Thymus (tissue), 11 donors: ENCODE measurements at regions not wholly inside any gene's neighbourhood (a gene's known extent, or its start where the extent isn't known, plus 50 kb on each side); places are given as distances from the start of the nearest gene placed in this dataset.

Experiments
- DNase-seq, 9 donors: peaks; one replicate each; pipeline ENCODE4 v3.0.0-alpha.2; 2013; ENCODE audit warnings: low spot score in 9 of 9, low read depth in 6 of 9, missing footprints in 1 of 9
- H3K27ac ChIP-seq, 2 donors: one replicate each; pipeline ENCODE4 v1.5.1; 2013; ENCODE audit warnings: control low read depth in 1 of 2, low read depth in 1 of 2, low read length in 1 of 2, mild to moderate bottlenecking in 1 of 2, moderate library complexity in 1 of 2
- H3K27me3 ChIP-seq, 2 donors: one replicate each; pipeline ENCODE4 v1.5.1; 2013; ENCODE audit warnings: low read length in 1 of 2; ENCODE audit not compliant: control insufficient read depth in 2 of 2, insufficient read depth in 1 of 2
- H3K36me3 ChIP-seq, 2 donors: one replicate each; pipeline ENCODE4 v1.5.1; 2013; ENCODE audit warnings: low read length in 1 of 2, mild to moderate bottlenecking in 1 of 2, moderate library complexity in 1 of 2; ENCODE audit not compliant: control insufficient read depth in 2 of 2, insufficient read depth in 2 of 2
- H3K4me1 ChIP-seq, 2 donors: one replicate each; pipeline ENCODE4 v1.5.1; 2013; ENCODE audit warnings: low read length in 2 of 2; ENCODE audit not compliant: control insufficient read depth in 2 of 2, insufficient read depth in 2 of 2
- H3K4me3 ChIP-seq, 2 donors: one replicate each; pipeline ENCODE4 v1.5.1; 2013; ENCODE audit warnings: low read length in 2 of 2, control low read depth in 1 of 2, mild to moderate bottlenecking in 1 of 2
- H3K9me3 ChIP-seq, 2 donors: one replicate each; pipeline ENCODE4 v1.5.1; 2013; ENCODE audit warnings: low read length in 1 of 2, mild to moderate bottlenecking in 1 of 2; ENCODE audit not compliant: control insufficient read depth in 2 of 2, insufficient read depth in 1 of 2
- WGBS: extraction: QIAGEN DNeasy Blood & Tissue Kit; methylation state at CpG from one replicate; pipeline ENCODE4 v1.1.7; 2013; 5-methylcytosine and 5-hydroxymethylcytosine counted together
- donor health status: healthy.

DNA sequence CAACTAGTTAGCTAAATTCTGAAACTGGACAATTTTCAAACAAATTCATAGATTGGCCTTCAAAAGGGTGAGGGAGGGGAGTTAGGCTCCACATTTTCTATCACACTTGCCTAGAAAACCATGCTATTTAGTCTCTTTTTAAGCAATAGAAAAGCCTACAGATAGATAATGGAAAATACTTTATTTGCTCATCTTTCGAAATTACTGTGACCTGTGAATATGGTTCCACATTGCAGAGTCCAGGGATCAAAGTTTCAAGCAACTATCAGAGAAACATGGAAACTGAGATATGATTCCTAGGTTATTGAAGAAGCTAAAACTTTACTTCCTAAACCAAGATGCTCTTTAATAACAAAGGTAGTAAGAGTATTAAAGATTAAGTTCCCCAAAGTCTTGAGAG is 176.6 kb upstream of the NECTIN3 start:
- Histone ChIP-seq H3K27me3 (no peaks in the 10 kb centered on the region), H3K36me3 (no peaks in the 10 kb centered on the region), H3K27ac (no peak overlapping the region), H3K9me3 (no peaks in the 10 kb centered on the region), H3K4me1 (no peaks in the 10 kb centered on the region), H3K4me3 (no peak overlapping the region)
- WGBS, result 93% methylated on average over 1 of the region's 1 CpG
- DNase-seq, result no peak

DNA sequence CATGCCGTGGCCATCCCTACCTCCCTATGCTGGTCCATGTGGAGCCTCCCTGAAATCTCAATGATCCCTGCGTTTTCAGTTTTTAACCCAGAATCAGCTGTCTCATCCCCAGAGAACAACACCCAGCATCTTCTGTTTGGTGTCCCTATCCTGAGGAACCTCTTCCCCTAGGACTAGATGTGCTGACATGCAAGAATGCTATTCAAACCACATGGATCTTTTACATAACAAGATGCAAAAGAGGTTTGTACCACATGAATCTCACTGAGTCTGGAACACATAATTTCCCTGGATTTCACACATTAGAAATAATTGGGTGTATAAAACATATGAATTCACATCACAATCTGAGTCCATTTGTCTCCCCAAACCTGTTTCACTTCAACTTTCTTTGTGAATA is 174.6 kb upstream of the NECTIN3 start:
- Histone ChIP-seq H3K27me3 (no peaks in the 10 kb centered on the region), H3K9me3 (no peaks in the 10 kb centered on the region), H3K36me3 (no peaks in the 10 kb centered on the region), H3K4me1 (no peaks in the 10 kb centered on the region), H3K4me3 (no peak overlapping the region), H3K27ac (no peak overlapping the region)
- WGBS, result 79% methylated on average over 2 of the region's 2 CpGs
- DNase-seq, result no peak

DNA sequence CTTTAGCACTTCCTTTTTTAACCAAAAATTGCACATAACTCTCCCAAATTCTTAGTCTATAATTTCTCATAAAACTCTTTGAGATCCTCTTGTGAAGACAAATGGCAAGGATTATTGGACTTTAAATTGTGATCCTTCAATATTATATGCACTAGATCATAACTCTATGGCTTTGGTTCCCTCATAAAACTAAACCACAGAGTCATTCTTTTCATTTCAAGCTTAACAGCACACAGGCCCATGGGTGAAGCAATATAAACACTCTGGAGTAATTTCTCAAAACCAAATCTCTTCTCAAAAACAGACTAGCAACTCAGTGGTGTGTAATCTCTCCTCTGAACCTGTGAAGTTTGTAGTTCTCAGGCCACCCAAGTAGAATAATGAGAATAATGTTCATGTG is 171.0 kb upstream of the NECTIN3 start:
- Histone ChIP-seq H3K36me3 (no peaks in the 10 kb centered on the region), H3K9me3 (no peaks in the 10 kb centered on the region), H3K4me1 (no peaks in the 10 kb centered on the region), H3K27ac (no peak overlapping the region), H3K4me3 (no peak overlapping the region), H3K27me3 (no peaks in the 10 kb centered on the region)
- no peak for DNase-seq

DNA sequence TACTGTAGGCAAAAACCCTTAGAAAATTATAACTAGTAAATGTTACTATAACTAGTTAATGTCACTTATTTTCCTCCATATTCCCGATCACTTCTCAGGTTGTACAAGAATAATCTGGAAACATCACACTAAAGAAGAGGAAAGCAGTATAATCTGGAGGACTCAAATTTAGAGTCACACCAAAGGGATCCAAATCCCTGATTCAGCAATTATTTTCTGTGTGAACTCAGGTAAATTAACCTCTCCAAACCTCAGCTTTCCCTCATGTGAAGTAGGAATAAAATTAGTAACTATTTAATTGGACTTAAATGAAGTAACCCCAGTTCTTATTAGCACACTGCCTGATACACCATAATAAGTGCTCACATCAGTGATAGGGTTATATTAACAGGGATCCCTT is 170.1 kb upstream of the NECTIN3 start:
- WGBS, result 92% methylated on average over 1 of the region's 1 CpG
- Histone ChIP-seq H3K9me3 (no peaks in the 10 kb centered on the region), H3K27me3 (no peaks in the 10 kb centered on the region), H3K27ac (no peak overlapping the region), H3K4me3 (no peak overlapping the region), H3K36me3 (no peaks in the 10 kb centered on the region), H3K4me1 (no peaks in the 10 kb centered on the region)
- DNase-seq, result no peak

DNA sequence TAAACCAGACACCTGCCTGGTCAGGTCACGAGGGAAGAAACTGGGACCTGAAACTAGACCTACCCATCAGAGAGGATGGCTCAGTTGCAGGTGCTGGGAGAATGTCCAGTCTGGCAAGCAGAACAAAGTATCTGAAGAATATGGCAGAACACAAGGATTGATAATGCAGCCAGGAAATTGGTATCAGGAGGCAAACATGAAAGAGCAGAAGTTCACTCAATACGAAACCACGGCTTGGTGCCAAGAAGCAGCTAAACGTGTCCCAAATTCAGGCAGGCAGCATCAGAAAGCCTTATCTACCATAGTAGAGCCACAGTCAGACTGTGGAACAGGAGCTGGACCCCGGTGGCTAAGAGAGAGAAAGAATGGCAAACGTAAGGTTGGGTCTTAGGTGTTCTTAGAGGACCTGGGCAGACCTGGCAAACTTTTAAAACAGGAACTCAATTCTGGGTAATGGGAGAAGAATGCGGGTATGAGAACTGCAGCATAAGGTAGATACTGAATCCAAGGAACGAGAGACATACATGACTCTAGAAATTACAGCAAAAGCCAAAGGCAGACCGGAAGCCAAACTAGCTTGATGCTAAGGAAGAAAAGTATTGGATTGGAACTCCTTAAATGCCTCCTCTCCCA is 169.0 kb upstream of the NECTIN3 start:
- 92% methylated on average over 9 of the region's 9 CpGs for WGBS

DNA sequence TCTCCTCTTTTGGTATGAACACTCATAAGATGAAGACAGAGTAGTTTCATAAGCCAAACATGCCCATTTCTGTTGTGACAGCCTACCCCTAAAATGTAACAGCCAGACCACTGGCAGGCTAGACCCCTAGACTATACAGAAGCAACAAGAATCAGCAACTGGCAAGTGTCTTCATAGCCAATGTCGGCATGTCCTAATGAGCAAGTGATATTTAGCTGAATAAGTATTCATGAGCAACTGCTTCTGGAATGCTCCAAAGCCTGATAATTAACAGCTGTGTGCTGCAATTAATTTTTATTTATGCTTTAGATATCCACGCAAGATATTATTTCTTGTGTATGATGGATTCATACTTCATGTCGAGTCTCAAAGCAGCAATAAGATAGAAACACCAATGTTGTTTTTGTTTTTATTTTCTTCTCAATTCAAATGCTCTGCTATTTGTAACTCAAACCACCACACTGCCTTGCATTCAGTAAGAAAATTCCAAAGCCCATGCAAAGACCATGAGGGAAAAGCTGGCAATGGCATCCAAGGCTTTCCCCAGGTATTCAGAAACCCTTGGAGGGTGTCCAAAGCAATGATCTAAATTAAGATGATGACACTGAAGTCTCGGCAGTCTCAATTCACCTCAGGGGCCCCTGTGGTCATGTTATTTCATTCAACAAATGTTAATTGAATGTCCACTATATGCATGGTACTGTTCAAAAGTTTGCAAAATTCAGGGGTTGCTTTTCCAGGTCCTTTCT is 167.7 kb upstream of the NECTIN3 start:
- no peak for DNase-seq
- Histone ChIP-seq H3K4me1 (no peaks in the 10 kb centered on the region), H3K9me3 (no peaks in the 10 kb centered on the region), H3K27me3 (no peaks in the 10 kb centered on the region), H3K27ac (no peak overlapping the region), H3K4me3 (no peak overlapping the region), H3K36me3 (no peaks in the 10 kb centered on the region)
- 95% methylated on average over 4 of the region's 4 CpGs for WGBS

More for the DNA sequence above, 169.0 kb upstream of the NECTIN3 start:
- no peaks in the 10 kb centered on the region for H3K36me3 ChIP-seq
- no peak overlapping the region for H3K4me3 ChIP-seq
- H3K4me1 ChIP-seq, result no peaks in the 10 kb centered on the region
- H3K27me3 ChIP-seq, result no peaks in the 10 kb centered on the region
- H3K9me3 ChIP-seq, result no peaks in the 10 kb centered on the region
- no peak for DNase-seq
- no peak overlapping the region for H3K27ac ChIP-seq

DNA sequence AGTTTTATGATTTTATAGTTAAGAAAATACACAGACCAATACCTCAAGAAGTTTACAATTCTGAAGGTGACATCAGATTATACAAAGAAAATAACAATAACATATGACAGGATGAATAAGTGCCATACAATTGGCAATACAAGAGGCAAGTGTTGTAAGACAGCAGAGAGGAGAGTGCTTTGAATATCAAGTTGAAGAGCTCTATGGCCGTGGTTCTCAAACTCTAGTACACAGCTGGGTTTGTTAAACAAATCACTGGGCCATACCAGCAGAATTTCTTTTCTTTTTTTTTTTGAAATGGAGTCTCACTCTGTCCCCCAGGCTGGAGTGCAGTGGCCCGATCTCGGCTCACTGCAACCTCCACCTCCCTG is 167.1 kb upstream of the NECTIN3 start:
- no peak overlapping the region for H3K27ac ChIP-seq
- DNase-seq, result no peak
- H3K4me1 ChIP-seq, result no peaks in the 10 kb centered on the region
- WGBS, result 90% methylated on average over 3 of the region's 3 CpGs
- no peaks in the 10 kb centered on the region for H3K9me3 ChIP-seq
- H3K27me3 ChIP-seq, result no peaks in the 10 kb centered on the region
- no peak overlapping the region for H3K4me3 ChIP-seq
- H3K36me3 ChIP-seq, result no peaks in the 10 kb centered on the region

DNA sequence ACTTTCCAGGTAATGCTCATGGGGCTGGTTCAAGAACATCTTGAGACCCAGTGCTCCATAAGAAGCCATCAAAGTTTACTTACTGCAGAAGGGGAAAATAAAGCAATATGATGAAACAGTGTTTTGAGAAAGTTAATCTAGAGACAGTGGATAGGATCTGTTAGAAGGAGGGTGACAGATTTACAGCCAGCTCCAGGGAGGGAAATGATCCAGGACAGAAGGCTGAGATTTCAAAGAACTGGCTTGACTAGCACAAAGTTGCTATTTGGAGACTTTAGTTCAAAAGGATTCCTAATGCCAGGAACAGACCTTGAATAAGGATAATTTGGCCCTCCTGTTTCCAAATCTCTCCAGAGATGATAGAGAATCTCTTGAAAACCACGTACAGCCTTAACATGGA is 166.5 kb upstream of the NECTIN3 start:
- WGBS, result 94% methylated on average over 1 of the region's 1 CpG
- H3K9me3 ChIP-seq, result no peaks in the 10 kb centered on the region
- H3K27me3 ChIP-seq, result no peaks in the 10 kb centered on the region
- DNase-seq, result no peak
- H3K36me3 ChIP-seq, result no peaks in the 10 kb centered on the region
- H3K4me3 ChIP-seq, result no peak overlapping the region
- H3K4me1 ChIP-seq, result no peaks in the 10 kb centered on the region
- no peak overlapping the region for H3K27ac ChIP-seq

DNA sequence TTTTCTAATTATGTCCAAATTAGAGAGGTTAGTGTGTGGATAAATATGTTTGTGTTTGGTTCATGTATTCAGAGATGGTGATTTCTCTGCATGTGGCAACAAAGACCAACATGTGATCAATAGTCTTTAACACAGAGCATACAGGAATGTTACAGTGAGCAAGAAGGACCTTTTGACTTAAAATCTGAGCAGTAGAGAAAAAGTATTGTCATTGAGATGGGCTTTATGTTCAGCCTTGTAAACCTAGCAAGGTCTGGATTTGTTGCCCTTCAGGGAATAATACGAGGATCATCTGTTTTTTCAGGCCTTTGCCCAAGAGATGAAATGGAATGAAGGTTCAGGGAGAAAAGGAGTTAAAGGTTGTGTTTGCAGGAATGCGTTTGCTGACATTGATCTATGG is 161.8 kb upstream of the NECTIN3 start:
- no peaks in the 10 kb centered on the region for H3K4me1 ChIP-seq
- H3K9me3 ChIP-seq, result no peaks in the 10 kb centered on the region
- 87% methylated on average over 2 of the region's 2 CpGs for WGBS
- no peak for DNase-seq
- H3K27me3 ChIP-seq, result no peaks in the 10 kb centered on the region
- H3K4me3 ChIP-seq, result no peak overlapping the region
- H3K27ac ChIP-seq, result no peak overlapping the region
- no peaks in the 10 kb centered on the region for H3K36me3 ChIP-seq
